Heart right ventricle (tissue), 16 donors: ENCODE measurements at regions not wholly inside any gene's neighbourhood (a gene's known extent, or its start where the extent isn't known, plus 50 kb on each side); places are given as distances from the start of the nearest gene placed in this dataset.
A peak's percentile ranks its signal among the peaks of the same experiment; 100 is the strongest.

ENCODE experiments used
- ATAC-seq, 8 donors: fragments of 200-7000 bp; cut with Tn5 transposase; one replicate each; pipeline ENCODE4 v1.9.1; 2020; ENCODE audit warnings: mild to moderate bottlenecking in 8 of 8, moderate library complexity in 8 of 8, moderate number of reproducible peaks in 1 of 8
- DNase-seq, 2 donors: peaks; one replicate each; pipeline ENCODE4 v3.0.0-alpha.2; 2020
- H3K27ac ChIP-seq, 10 donors: fragments of 200-600 bp; sonication (generic) in 2 of 10; one replicate each; pipeline versions ENCODE4 v1.5.0 to v1.8.0; 2020 to 2022; ENCODE audit warnings: mild to moderate bottlenecking in 3 of 10
- H3K27me3 ChIP-seq, 7 donors: fragments of 200-600 bp; one replicate each; pipeline ENCODE4 v1.8.0; 2021 to 2022; ENCODE audit warnings: mild to moderate bottlenecking in 2 of 7
- H3K36me3 ChIP-seq, 9 donors: fragments of 200-600 bp; sonication (generic) in 1 of 9; one replicate each; pipeline versions ENCODE4 v1.5.0 to v1.8.0; 2020 to 2022; ENCODE audit warnings: mild to moderate bottlenecking in 2 of 9
- H3K4me1 ChIP-seq, 9 donors: fragments of 200-600 bp; sonication (generic) in 1 of 9; one replicate each; pipeline versions ENCODE4 v1.5.0 to v1.8.0; 2020 to 2022; ENCODE audit warnings: mild to moderate bottlenecking in 4 of 9
- H3K4me3 ChIP-seq, 10 donors: fragments of 200-600 bp; sonication (generic) in 2 of 10; one replicate each; pipeline versions ENCODE4 v1.5.0 to v1.8.0; 2020 to 2022; ENCODE audit warnings: mild to moderate bottlenecking in 7 of 10, moderate library complexity in 2 of 10
- H3K9me3 ChIP-seq, 11 donors: fragments of 200-600 bp in 10 of 11; sonication (generic) in 2 of 11; one replicate each; pipeline versions ENCODE4 v1.5.0 to v1.8.0; 2013 to 2022; ENCODE audit warnings: mild to moderate bottlenecking in 2 of 11, control low read depth in 1 of 11, moderate library complexity in 1 of 11
- WGBS, 2 donors: extraction: QIAGEN DNeasy Blood & Tissue Kit; methylation state at CpG; one replicate each; pipeline ENCODE4 v1.1.7; 2013; ENCODE audit warnings: inconsistent platforms in 1 of 2; 5-methylcytosine and 5-hydroxymethylcytosine counted together
- intact Hi-C, 10 donors: fragments of 100-400 bp; cut with DNase I; formaldehyde crosslinking; loops; one replicate each; pipeline versions ENCODE4 v1.11.1 to v1.14.2; 2022
- TF ChIP-seq, protein P1 (sequence below), 9 donors: fragments of 200-600 bp; sonication (generic) in 2 of 9; IDR thresholded peaks; one replicate each; pipeline versions ENCODE4 v1.5.0 to v1.8.0; 2021 to 2022; ENCODE audit warnings: antibody characterized with exemption in 9 of 9, mild to moderate bottlenecking in 5 of 9, moderate library complexity in 1 of 9
- donor health status: Arrhythmogenic right ventricular cardiomyopathy.
- donor health status: ischemic (EF 13 %, LVEDD 7.1; RV severe dilation, severe dysfunction).
- donor health status: healthy with polysubstance abuse.
- donor health status: DM: no; HTN: yes; CAD: no.
- donor health status: DM: no; HTN: no; CAD: no.
- donor health status: ischemic (EF 25% LVEDD 6.9; RV normal size, moderate dysfunction).
- donor health status: ischemic (EF 25% LVEDD 5.7; RV mildly dilated, moderate dysfunction).
- donor health status: healthy.
- donor health status: DM: yes; HTN: yes; CAD: no.
- donor health status: Ischemic cardiomyopathy.
- donor health status: ischemic (EF 35%, LVEDD 5.7; RV mildly dilated, moderate dysfunction).
- donor health status: nonischemic (EF 11% LVEDD 7.7; RV severe dilation, severe dysfunction).
- donor health status: DM: yes; HTN: yes; CAD: no.
- donor health status: PGD.
- donor health status: ischemic (EF 29% LVEDD 5.4; RV normal size, mild dysfunction).
- donor health status: nonischemic (EF 23%, LVEDD 6.1; RV moderate dilation, normal function).

- H3K27ac ChIP-seq = no peak overlapping the region
- no peaks in the 10 kb centered on the region for H3K36me3 ChIP-seq
- 87 to 91% methylated on average over 8 of the region's 8 CpGs for WGBS, 2 donors
- DNase-seq (no peak), ATAC-seq (no peak)
- intact Hi-C loops = no loop called here
- no peaks in the 10 kb centered on the region for H3K4me1 ChIP-seq
- no peak overlapping the region for H3K4me3 ChIP-seq
- no peaks in the 10 kb centered on the region for H3K27me3 ChIP-seq
- H3K9me3 ChIP-seq = peaks cover 0 to 13% (median 0%) of the 10 kb centered on the region in 11 donors
- TF ChIP-seq, protein P1, sequence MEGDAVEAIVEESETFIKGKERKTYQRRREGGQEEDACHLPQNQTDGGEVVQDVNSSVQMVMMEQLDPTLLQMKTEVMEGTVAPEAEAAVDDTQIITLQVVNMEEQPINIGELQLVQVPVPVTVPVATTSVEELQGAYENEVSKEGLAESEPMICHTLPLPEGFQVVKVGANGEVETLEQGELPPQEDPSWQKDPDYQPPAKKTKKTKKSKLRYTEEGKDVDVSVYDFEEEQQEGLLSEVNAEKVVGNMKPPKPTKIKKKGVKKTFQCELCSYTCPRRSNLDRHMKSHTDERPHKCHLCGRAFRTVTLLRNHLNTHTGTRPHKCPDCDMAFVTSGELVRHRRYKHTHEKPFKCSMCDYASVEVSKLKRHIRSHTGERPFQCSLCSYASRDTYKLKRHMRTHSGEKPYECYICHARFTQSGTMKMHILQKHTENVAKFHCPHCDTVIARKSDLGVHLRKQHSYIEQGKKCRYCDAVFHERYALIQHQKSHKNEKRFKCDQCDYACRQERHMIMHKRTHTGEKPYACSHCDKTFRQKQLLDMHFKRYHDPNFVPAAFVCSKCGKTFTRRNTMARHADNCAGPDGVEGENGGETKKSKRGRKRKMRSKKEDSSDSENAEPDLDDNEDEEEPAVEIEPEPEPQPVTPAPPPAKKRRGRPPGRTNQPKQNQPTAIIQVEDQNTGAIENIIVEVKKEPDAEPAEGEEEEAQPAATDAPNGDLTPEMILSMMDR (IDR thresholded peaks at IDR 0.05) = no peak
Measured at GRCh38 chr6:11290027-11290426, 57.6 kb upstream of the NEDD9 start.

GRCh38 chr6:11288065-11288464 lies 55.6 kb upstream of the NEDD9 start:
- TF ChIP-seq, protein P1 (IDR thresholded peaks at IDR 0.05) = no peak
- ATAC-seq = peak in 1 of 8 donors; percentile 48
- no peak overlapping the region for H3K27ac ChIP-seq

DNA sequence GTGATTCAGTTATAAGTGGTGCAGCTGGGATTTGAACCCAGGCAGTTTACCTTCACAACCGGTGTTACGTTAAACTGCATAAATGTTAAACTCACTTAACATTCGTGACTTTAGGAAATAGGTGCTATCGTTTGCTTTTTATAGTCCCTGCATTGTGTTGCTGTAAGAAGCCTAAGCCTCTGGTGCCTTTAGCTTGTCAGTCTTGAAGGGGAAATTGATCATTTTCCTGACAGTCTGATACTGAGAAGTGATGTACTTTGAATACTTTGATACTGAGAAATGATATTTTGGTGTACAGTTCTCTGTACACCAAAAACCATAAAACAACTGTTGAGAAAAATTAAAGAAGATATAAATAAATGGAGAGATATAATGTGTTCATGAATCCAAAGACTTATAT lies 52.5 kb upstream of the NEDD9 start:
- no peaks in the 10 kb centered on the region for H3K27me3 ChIP-seq
- DNase-seq = no peak
- no peaks in the 10 kb centered on the region for H3K4me1 ChIP-seq
- no peak overlapping the region for H3K4me3 ChIP-seq
- intact Hi-C loops = no loop called here
- 84 to 90% methylated on average over 4 of the region's 4 CpGs for WGBS, 2 donors
- no peak overlapping the region for H3K27ac ChIP-seq
- ATAC-seq = no peak
- H3K9me3 ChIP-seq = peaks cover 0 to 13% (median 0%) of the 10 kb centered on the region in 11 donors
- H3K36me3 ChIP-seq = no peaks in the 10 kb centered on the region
- TF ChIP-seq, protein P1 (IDR thresholded peaks at IDR 0.05) = no peak

More at GRCh38 chr6:11288065-11288464, 55.6 kb upstream of the NEDD9 start:
- intact Hi-C loops = no loop called here
- Histone ChIP-seq H3K4me1 (no peaks in the 10 kb centered on the region), H3K27me3 (no peaks in the 10 kb centered on the region), H3K9me3 (peaks cover 0 to 13% (median 0%) of the 10 kb centered on the region in 11 donors), H3K36me3 (no peaks in the 10 kb centered on the region), H3K4me3 (no peak overlapping the region)
- DNase-seq = no peak
- 74 to 86% methylated on average over 7 of the region's 7 CpGs for WGBS, 2 donors

DNA sequence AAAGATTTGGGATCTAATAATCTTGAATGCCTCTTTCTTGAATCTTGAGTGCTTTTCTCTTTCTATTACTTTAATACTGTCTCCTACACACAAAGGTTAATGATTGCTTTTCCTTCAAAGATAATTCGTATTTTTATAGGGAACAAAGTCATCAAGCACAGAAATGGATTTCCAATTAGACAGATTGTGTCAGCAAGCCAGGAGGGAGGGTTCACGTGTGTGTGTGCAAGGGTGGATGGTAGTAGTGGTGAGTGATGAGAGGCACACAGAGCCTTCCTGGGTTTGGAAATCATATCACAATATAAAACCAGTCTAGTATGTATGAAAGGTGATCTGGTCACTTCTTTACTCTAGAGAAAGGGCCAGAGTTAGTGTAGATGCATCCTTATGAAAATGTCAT lies 51.2 kb upstream of the NEDD9 start:
- Histone ChIP-seq H3K9me3 (peaks cover 0 to 13% (median 0%) of the 10 kb centered on the region in 11 donors), H3K27ac (no peak overlapping the region), H3K27me3 (no peaks in the 10 kb centered on the region), H3K4me1 (no peaks in the 10 kb centered on the region), H3K4me3 (no peak overlapping the region), H3K36me3 (no peaks in the 10 kb centered on the region)
- TF ChIP-seq, protein P1 (IDR thresholded peaks at IDR 0.05) = no peak
- DNase-seq (no peak), ATAC-seq (no peak)
- 88 to 92% methylated on average over 2 of the region's 2 CpGs for WGBS, 2 donors
- intact Hi-C loops = no loop called here
